ENCODE measurements at regions not wholly inside any gene's neighbourhood (a gene's known extent, or its start where the extent isn't known, plus 50 kb on each side); places are given as distances from the start of the nearest gene placed in this dataset.

DNA sequence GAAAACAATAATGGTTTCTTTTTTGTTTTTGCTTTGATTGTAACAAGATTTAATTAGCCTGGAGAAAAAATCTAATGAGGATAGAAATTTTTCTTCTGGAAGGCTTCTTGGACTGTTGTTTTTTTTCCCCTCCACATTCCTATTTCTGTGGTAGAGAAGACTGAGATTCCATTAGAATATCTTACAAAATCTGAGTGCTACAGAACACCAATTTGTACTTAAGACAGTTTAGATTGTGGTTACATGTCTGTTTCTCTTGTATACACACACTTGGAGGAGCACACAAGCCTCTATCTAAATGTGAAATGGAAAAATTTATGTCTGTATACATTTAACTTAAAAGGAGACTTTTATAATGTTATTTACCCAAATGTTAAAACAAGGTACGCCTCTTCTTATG is 176.9 kb upstream of the ARSJ start:
- H4K20me1 ChIP-seq, result no peaks in the 10 kb centered on the region
- no peaks in the 10 kb centered on the region for H3K4me1 ChIP-seq
- no peak overlapping the region for H3K4me2 ChIP-seq
- no peak for TF ChIP-seq Cebpa-rat (IDR thresholded peaks at IDR 0.05)
- H3K4me3 ChIP-seq, result no peak overlapping the region
- H3K27me3 ChIP-seq, result no peaks in the 10 kb centered on the region
- H3K9me3 ChIP-seq (replicated peaks in 1 of 11), result no peaks in the 10 kb centered on the region
- H3K36me3 ChIP-seq, result no peaks in the 10 kb centered on the region
- H3K27ac ChIP-seq, result no peak overlapping the region
- H3K9ac ChIP-seq, result no peak overlapping the region

DNA sequence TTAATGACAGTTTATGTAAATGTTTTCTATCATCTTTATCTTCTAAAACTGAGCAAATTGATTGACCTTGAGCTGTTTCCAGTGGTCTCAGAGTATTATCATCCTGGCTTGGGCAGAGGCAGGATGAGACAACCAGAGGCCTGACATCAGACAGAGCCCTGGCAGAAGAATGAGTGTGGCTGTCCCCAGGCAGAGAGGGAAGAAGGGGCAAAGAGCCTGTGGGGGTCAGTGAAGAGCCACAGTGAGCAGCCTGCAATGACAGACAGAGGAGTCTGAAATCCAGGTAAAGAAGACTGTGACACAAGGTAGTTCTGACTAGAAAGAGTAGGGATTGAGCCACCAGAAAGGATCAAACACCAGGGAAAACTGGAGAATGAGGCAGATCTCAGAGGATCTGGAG is 182.4 kb upstream of the ARSJ start:
- H3K4me2 ChIP-seq, result no peak overlapping the region
- no peaks in the 10 kb centered on the region for H3K36me3 ChIP-seq
- no peaks in the 10 kb centered on the region for H3K4me1 ChIP-seq
- H3K9me3 ChIP-seq (replicated peaks in 1 of 11), result no peaks in the 10 kb centered on the region
- TF ChIP-seq Cebpa-rat (IDR thresholded peaks at IDR 0.05), result no peak
- H3K27me3 ChIP-seq, result no peaks in the 10 kb centered on the region
- no peaks in the 10 kb centered on the region for H4K20me1 ChIP-seq
- no peak overlapping the region for H3K27ac ChIP-seq
- H3K4me3 ChIP-seq, result no peak overlapping the region
- H3K9ac ChIP-seq, result no peak overlapping the region

DNA sequence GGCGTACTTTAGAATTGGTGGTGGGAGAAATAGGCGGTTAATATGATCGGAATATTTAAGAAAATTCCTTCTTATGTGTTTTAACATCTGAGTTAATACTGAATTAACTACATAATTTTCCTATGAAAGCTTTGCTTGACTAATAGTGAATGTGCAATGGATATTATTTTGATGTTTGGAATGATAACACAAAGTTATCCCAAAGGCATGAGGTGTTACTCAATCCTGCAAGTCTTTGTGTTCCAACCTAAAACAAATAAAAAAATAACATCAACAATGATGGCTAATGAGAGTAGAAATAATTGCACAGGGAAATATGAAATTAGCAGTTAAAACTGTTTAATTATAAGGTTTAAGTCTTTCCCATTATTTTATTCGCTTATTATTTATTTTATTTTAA is 183.6 kb upstream of the ARSJ start:
- TF ChIP-seq Cebpa-rat (IDR thresholded peaks at IDR 0.05), result no peak
- no peak overlapping the region for H3K4me3 ChIP-seq
- no peak overlapping the region for H3K4me2 ChIP-seq
- H3K36me3 ChIP-seq, result no peaks in the 10 kb centered on the region
- H3K9me3 ChIP-seq (replicated peaks in 1 of 11), result no peaks in the 10 kb centered on the region
- H3K27ac ChIP-seq, result no peak overlapping the region
- H4K20me1 ChIP-seq, result no peaks in the 10 kb centered on the region
- H3K9ac ChIP-seq, result no peak overlapping the region
- H3K27me3 ChIP-seq, result no peaks in the 10 kb centered on the region
- H3K4me1 ChIP-seq, result no peaks in the 10 kb centered on the region

DNA sequence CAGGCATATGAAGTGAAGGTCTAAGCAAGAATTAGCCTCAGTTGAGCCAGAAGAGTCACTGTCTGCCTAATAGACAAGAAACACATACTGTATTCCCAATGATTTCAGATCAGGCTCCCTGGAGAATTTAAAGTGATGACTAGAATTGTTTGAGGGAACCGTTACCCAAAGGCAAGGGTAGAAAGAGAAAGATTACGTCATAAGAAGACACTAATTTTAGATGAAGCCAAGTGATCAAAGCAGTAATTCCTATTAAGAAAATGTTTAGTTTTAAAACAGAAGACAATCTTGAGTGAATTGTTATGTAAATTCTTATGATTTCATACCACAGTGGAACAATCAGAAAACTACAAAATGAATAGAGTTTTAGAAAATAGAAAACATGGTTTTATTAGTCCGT is 194.5 kb upstream of the ARSJ start:
- H3K9ac ChIP-seq, result no peak overlapping the region
- no peak for TF ChIP-seq Cebpa-rat (IDR thresholded peaks at IDR 0.05)
- no peaks in the 10 kb centered on the region for H3K27me3 ChIP-seq
- peaks cover 0 to 7% (median 0%) of the 10 kb centered on the region in 10 experiments; a peak in 1 of 20 replicates for H3K4me1 ChIP-seq
- no peaks in the 10 kb centered on the region for H3K36me3 ChIP-seq
- no peaks in the 10 kb centered on the region for H4K20me1 ChIP-seq
- peak overlapping the region in 2 of 11 experiments; percentile 3 to 44; a peak in 3 of 22 replicates for H3K4me2 ChIP-seq
- H3K27ac ChIP-seq, result no peak overlapping the region
- H3K9me3 ChIP-seq (replicated peaks in 1 of 11), result peaks cover 0 to 15% (median 2%) of the 10 kb centered on the region in 11 experiments; a peak in 5 of 22 replicates
- H3K4me3 ChIP-seq, result no peak overlapping the region

DNA sequence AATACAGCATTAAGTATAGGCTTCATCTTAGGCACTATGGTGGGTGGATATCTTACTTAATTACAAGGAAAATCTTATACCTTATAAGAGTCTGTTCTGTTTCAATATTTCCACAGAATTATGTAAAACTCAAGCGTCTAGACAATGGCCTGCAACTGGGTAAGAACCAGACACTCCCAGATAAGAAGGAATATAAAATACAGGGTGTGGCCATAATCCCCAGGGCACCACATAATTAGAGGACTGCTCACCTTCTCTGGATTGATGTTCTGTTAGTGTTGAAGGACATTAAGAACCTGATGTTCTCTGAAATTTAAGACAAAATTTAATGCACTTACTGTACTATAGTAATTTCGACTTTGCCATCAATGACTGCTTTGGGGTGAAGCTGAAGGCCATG is 198.2 kb upstream of the ARSJ start:
- Histone ChIP-seq H4K20me1 (no peaks in the 10 kb centered on the region), H3K4me1 (peaks cover 0 to 7% (median 0%) of the 10 kb centered on the region in 10 experiments; a peak in 1 of 20 replicates), H3K4me3 (no peak overlapping the region), H3K4me2 (no peak overlapping the region), H3K9ac (no peak overlapping the region), H3K9me3 (replicated peaks in 1 of 11) (peaks cover 7 to 24% (median 9%) of the 10 kb centered on the region in 11 experiments; a peak in 20 of 22 replicates), H3K27me3 (no peaks in the 10 kb centered on the region), H3K36me3 (no peaks in the 10 kb centered on the region), H3K27ac (no peak overlapping the region)
- no peak for TF ChIP-seq Cebpa-rat (IDR thresholded peaks at IDR 0.05)

DNA sequence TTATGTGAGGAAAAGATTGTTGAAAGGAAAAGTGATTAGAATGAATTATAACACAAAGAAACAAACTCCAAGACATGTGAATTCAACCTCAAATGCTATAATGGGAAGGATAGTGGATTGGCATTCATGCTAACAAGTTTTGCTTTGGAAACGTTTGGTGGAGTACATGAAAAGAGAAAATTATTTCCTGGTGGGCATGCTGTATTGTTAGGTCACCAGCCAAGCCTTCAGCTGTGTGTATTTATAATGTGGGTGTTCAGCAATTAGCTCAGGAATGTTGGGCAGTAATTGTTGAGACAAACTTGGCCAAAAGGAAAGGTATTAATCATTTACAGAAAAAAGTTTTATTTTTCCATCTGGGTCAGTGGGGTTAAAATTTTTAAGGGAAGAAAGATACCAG is 198.9 kb upstream of the ARSJ start:
- Histone ChIP-seq H4K20me1 (no peaks in the 10 kb centered on the region), H3K27ac (no peak overlapping the region), H3K4me1 (peaks cover 0 to 7% (median 0%) of the 10 kb centered on the region in 10 experiments; a peak in 1 of 20 replicates), H3K27me3 (no peaks in the 10 kb centered on the region), H3K9ac (no peak overlapping the region), H3K4me2 (no peak overlapping the region), H3K9me3 (replicated peaks in 1 of 11) (peaks cover 14 to 32% (median 17%) of the 10 kb centered on the region in 11 experiments; a peak in 21 of 22 replicates), H3K36me3 (no peaks in the 10 kb centered on the region), H3K4me3 (no peak overlapping the region)
- no peak for TF ChIP-seq Cebpa-rat (IDR thresholded peaks at IDR 0.05)

DNA sequence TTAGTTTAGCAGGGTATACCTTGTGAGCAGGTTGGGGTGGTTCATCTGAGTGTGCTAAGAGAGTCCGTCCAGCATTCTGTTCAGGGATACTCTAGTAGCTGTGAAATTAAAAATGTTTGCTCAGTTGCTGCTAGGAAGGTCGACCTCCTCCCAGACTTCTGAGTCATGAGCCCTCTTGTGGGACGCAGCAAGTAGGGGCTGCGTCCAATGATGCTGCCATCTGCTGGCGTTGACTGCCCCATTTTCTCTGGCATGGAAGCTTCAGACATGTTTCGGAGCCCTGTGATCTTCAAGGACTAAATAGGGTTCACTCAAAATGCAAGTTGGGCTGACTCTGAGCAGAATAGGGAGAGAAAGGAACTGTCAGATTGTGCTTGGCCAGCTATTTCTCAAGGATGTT is 201.0 kb upstream of the ARSJ start:
- no peak overlapping the region for H3K9ac ChIP-seq
- no peaks in the 10 kb centered on the region for H4K20me1 ChIP-seq
- H3K36me3 ChIP-seq, result no peaks in the 10 kb centered on the region
- H3K9me3 ChIP-seq (replicated peaks in 1 of 11), result peaks cover 15 to 28% (median 20%) of the 10 kb centered on the region in 11 experiments; a peak in 21 of 22 replicates
- no peak for TF ChIP-seq Cebpa-rat (IDR thresholded peaks at IDR 0.05)
- H3K27ac ChIP-seq, result no peak overlapping the region
- H3K4me3 ChIP-seq, result no peak overlapping the region
- no peaks in the 10 kb centered on the region for H3K4me1 ChIP-seq
- no peak overlapping the region for H3K4me2 ChIP-seq
- no peaks in the 10 kb centered on the region for H3K27me3 ChIP-seq

DNA sequence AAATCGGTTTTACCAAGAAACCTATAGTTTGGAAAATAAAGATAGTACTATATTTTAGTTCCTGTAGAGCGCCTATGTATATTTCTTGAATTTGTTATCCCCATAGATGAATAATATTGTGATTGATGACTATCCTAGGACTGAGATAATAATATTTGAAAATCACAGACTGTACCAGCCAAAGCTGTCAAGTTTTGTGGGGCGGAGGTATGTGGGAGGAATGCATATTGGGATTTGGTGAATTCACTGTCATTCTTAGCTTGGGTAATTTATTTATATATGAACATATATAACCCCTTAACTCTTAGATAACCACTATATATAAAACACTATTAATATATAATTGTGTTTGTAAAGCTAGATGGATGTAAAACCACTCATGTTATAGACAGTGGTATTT is 205.5 kb upstream of the ARSJ start:
- H3K4me1 ChIP-seq, result no peaks in the 10 kb centered on the region
- no peaks in the 10 kb centered on the region for H3K27me3 ChIP-seq
- no peak overlapping the region for H3K27ac ChIP-seq
- TF ChIP-seq Cebpa-rat (IDR thresholded peaks at IDR 0.05), result no peak
- peaks cover 14 to 22% (median 19%) of the 10 kb centered on the region in 11 experiments; a peak in 21 of 22 replicates for H3K9me3 ChIP-seq (replicated peaks in 1 of 11)
- H3K4me2 ChIP-seq, result no peak overlapping the region
- no peaks in the 10 kb centered on the region for H4K20me1 ChIP-seq
- H3K36me3 ChIP-seq, result no peaks in the 10 kb centered on the region
- no peak overlapping the region for H3K9ac ChIP-seq
- no peak overlapping the region for H3K4me3 ChIP-seq

DNA sequence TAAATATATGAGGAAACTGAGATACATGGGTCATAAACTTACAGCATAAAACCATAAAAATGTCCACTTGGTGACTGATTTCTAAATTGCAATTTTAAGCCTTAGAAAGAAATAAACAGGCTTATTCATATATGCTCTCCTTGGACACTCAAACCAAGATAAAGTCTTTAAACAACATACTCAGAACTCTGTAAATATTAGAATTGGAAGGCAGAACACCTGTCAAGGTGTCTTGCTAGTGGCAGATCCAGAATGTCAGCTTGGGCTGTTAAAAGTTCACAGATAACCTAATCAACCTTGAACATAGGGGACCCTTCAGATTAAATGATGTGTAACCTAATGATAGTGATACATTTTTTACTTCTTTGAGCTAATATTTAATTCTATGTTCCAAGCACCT is 208.1 kb upstream of the ARSJ start:
- H4K20me1 ChIP-seq, result no peaks in the 10 kb centered on the region
- H3K4me3 ChIP-seq, result no peak overlapping the region
- H3K9ac ChIP-seq, result no peak overlapping the region
- no peak for TF ChIP-seq Cebpa-rat (IDR thresholded peaks at IDR 0.05)
- no peaks in the 10 kb centered on the region for H3K36me3 ChIP-seq
- H3K4me2 ChIP-seq, result no peak overlapping the region
- H3K4me1 ChIP-seq, result no peaks in the 10 kb centered on the region
- peaks cover 7 to 16% (median 10%) of the 10 kb centered on the region in 11 experiments; a peak in 21 of 22 replicates for H3K9me3 ChIP-seq (replicated peaks in 1 of 11)
- no peaks in the 10 kb centered on the region for H3K27me3 ChIP-seq
- no peak overlapping the region for H3K27ac ChIP-seq

DNA sequence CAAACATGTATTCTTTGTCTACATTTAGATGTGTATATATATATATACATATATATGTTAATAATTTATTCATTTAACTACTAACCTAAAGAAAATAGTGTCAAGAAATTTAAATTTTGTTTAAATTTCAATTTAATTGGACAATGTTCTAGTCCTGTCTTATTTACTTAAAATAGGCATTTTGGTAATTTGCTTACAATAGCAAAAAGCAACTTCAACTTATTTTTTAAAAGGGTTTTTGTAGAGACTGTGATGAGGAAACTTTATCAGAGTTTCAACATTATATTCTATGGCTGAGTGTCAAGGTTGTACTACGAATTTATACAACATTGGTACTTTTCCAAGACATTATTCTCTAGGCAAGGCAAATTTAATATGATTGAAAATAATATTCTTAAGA is 212.0 kb upstream of the ARSJ start:
- Histone ChIP-seq H3K27me3 (no peaks in the 10 kb centered on the region), H3K4me2 (no peak overlapping the region), H3K9me3 (replicated peaks in 1 of 11) (no peaks in the 10 kb centered on the region), H3K9ac (no peak overlapping the region), H3K27ac (no peak overlapping the region), H4K20me1 (no peaks in the 10 kb centered on the region), H3K36me3 (no peaks in the 10 kb centered on the region), H3K4me3 (no peak overlapping the region), H3K4me1 (no peaks in the 10 kb centered on the region)
- TF ChIP-seq Cebpa-rat (IDR thresholded peaks at IDR 0.05), result no peak

Data from BLaER1 treated with 17β-estradiol and CSF1 and Interleukin-3, amounts not matched to agents 10 nM and 100 nM (cell line).